GM10266 (cell line): ENCODE measurements at regions not wholly inside any gene's neighbourhood (a gene's known extent, or its start where the extent isn't known, plus 50 kb on each side); places are given as distances from the start of the nearest gene placed in this dataset.

Experiments used
- DNase-seq: peaks from one replicate; pipeline ENCODE4 v3.0.0; 2012; ENCODE audit errors: extremely low spot score
- CTCF ChIP-seq: IDR thresholded peaks from 2 replicates; pipeline ENCODE4 v1.5.1; 2012; ENCODE audit warnings: mild to moderate bottlenecking, low read depth; ENCODE audit not compliant: control insufficient read depth, insufficient read depth; ENCODE audit errors: missing control alignments

- no peak for DNase-seq
These were observed 65.2 kb upstream of the TLR3 start for GRCh38 chr4:186003746-186004145.

GRCh38 chr4:186008057-186008456 lies 60.9 kb upstream of the TLR3 start:
- no peak for TF ChIP-seq CTCF
- DNase-seq = no peak

More at GRCh38 chr4:186003746-186004145, 65.2 kb upstream of the TLR3 start:
- no peak for TF ChIP-seq CTCF

- DNase-seq = no peak
These were observed 59.0 kb upstream of the TLR3 start for GRCh38 chr4:186009976-186010375.

GRCh38 chr4:186010821-186011220 lies 58.1 kb upstream of the TLR3 start:
- DNase-seq = no peak
- no peak for TF ChIP-seq CTCF

More at GRCh38 chr4:186009976-186010375, 59.0 kb upstream of the TLR3 start:
- TF ChIP-seq CTCF = no peak

- DNase-seq = no peak
- no peak for TF ChIP-seq CTCF
These were observed 56.9 kb upstream of the TLR3 start for GRCh38 chr4:186012071-186012470.

GRCh38 chr4:186013419-186014186 lies 55.4 kb upstream of the TLR3 start:
- TF ChIP-seq CTCF = no peak
- DNase-seq = no peak

GRCh38 chr4:186015212-186015817 lies 53.6 kb upstream of the TLR3 start:
- DNase-seq = no peak
- TF ChIP-seq CTCF = no peak
